Large intestine (tissue), 3 donors: ENCODE measurements at regions not wholly inside any gene's neighbourhood (a gene's known extent, or its start where the extent isn't known, plus 50 kb on each side); places are given as distances from the start of the nearest gene placed in this dataset.

Source experiments
- DNase-seq, 2 donors: peaks; one replicate each; pipeline versions ENCODE4 v3.0.0 to v3.0.0-alpha.2; 2013
- H3K27ac ChIP-seq: one replicate; pipeline ENCODE4 v1.5.1; 2013; ENCODE audit warnings: low read length
- H3K27me3 ChIP-seq: 2 replicates; pipeline ENCODE4 v1.6.1; 2013; ENCODE audit warnings: low read length; ENCODE audit not compliant: control insufficient read depth, insufficient read depth
- H3K36me3 ChIP-seq: 2 replicates; pipeline ENCODE4 v1.6.1; 2013; ENCODE audit warnings: low read length; ENCODE audit not compliant: control insufficient read depth, insufficient read depth
- H3K4me1 ChIP-seq: one replicate; pipeline ENCODE4 v1.6.1; 2013; ENCODE audit warnings: low read length; ENCODE audit not compliant: control insufficient read depth, insufficient read depth
- H3K4me3 ChIP-seq: one replicate; pipeline ENCODE4 v1.5.1; 2013; ENCODE audit warnings: low read length
- H3K9me3 ChIP-seq: one replicate; pipeline ENCODE4 v1.6.1; 2013; ENCODE audit warnings: mild to moderate bottlenecking, low read depth, low read length, moderate library complexity; ENCODE audit not compliant: control insufficient read depth
- WGBS: methylation state at CpG from one replicate; pipeline ENCODE4 v1.1.5; 2013; ENCODE audit warnings: low lambda C conversion rate; ENCODE audit not compliant: insufficient coverage; 5-methylcytosine and 5-hydroxymethylcytosine counted together

- no peaks in the 10 kb centered on the region for H3K9me3 ChIP-seq
- DNase-seq: no peak
- no CpG with 5 or more reads among the region's 21 CpGs for WGBS
- H3K27ac ChIP-seq: no peak overlapping the region
- H3K4me3 ChIP-seq: no peak overlapping the region
- no peaks in the 10 kb centered on the region for H3K4me1 ChIP-seq
- H3K36me3 ChIP-seq: no peaks in the 10 kb centered on the region
- H3K27me3 ChIP-seq: no peaks in the 10 kb centered on the region
These were observed 1318.1 kb downstream of the TBC1D22A start for GRCh38 chr22:48080316-48081165.

- Histone ChIP-seq H3K36me3 (no peaks in the 10 kb centered on the region), H3K27me3 (no peaks in the 10 kb centered on the region), H3K27ac (no peak overlapping the region), H3K4me1 (no peaks in the 10 kb centered on the region), H3K4me3 (no peak overlapping the region), H3K9me3 (no peaks in the 10 kb centered on the region)
- WGBS: no CpG with 5 or more reads among the region's 21 CpGs
- no peak for DNase-seq
These were observed 1317.2 kb downstream of the TBC1D22A start for GRCh38 chr22:48079505-48080290.

GRCh38 chr22:48078825-48079224, 1316.4 kb downstream of the TBC1D22A start:
- Histone ChIP-seq H3K27ac (no peak overlapping the region), H3K9me3 (no peaks in the 10 kb centered on the region), H3K4me3 (no peak overlapping the region), H3K27me3 (no peaks in the 10 kb centered on the region), H3K36me3 (no peaks in the 10 kb centered on the region), H3K4me1 (no peaks in the 10 kb centered on the region)
- no peak for DNase-seq
- WGBS: no CpG with 5 or more reads among the region's 5 CpGs

- Histone ChIP-seq H3K27me3 (no peaks in the 10 kb centered on the region), H3K4me1 (no peaks in the 10 kb centered on the region), H3K9me3 (no peaks in the 10 kb centered on the region), H3K27ac (no peak overlapping the region), H3K4me3 (no peak overlapping the region), H3K36me3 (no peaks in the 10 kb centered on the region)
- 60% methylated on average over 1 of the region's 6 CpGs for WGBS
- no peak for DNase-seq
These were observed 1315.2 kb downstream of the TBC1D22A start for GRCh38 chr22:48077699-48078098.

- DNase-seq: no peak
- H3K4me1 ChIP-seq: no peaks in the 10 kb centered on the region
- no CpG with 5 or more reads among the region's 10 CpGs for WGBS
These were observed 1313.6 kb downstream of the TBC1D22A start for GRCh38 chr22:48076008-48076407.

GRCh38 chr22:48075604-48076003, 1313.2 kb downstream of the TBC1D22A start:
- WGBS: no CpG with 5 or more reads among the region's 5 CpGs
- H3K4me3 ChIP-seq: no peak overlapping the region
- no peaks in the 10 kb centered on the region for H3K4me1 ChIP-seq
- DNase-seq: no peak
- no peaks in the 10 kb centered on the region for H3K36me3 ChIP-seq
- H3K27ac ChIP-seq: no peak overlapping the region
- H3K9me3 ChIP-seq: no peaks in the 10 kb centered on the region
- H3K27me3 ChIP-seq: no peaks in the 10 kb centered on the region

More at GRCh38 chr22:48076008-48076407, 1313.6 kb downstream of the TBC1D22A start:
- Histone ChIP-seq H3K27me3 (no peaks in the 10 kb centered on the region), H3K4me3 (no peak overlapping the region), H3K27ac (no peak overlapping the region), H3K36me3 (no peaks in the 10 kb centered on the region), H3K9me3 (no peaks in the 10 kb centered on the region)

- H3K9me3 ChIP-seq: no peaks in the 10 kb centered on the region
- H3K36me3 ChIP-seq: no peaks in the 10 kb centered on the region
- no peak for DNase-seq
- no peaks in the 10 kb centered on the region for H3K27me3 ChIP-seq
- no peaks in the 10 kb centered on the region for H3K4me1 ChIP-seq
- H3K4me3 ChIP-seq: no peak overlapping the region
- 64% methylated on average over 3 of the region's 6 CpGs for WGBS
- no peak overlapping the region for H3K27ac ChIP-seq
These were observed 1310.3 kb downstream of the TBC1D22A start for GRCh38 chr22:48072777-48073176.

- Histone ChIP-seq H3K4me3 (no peak overlapping the region), H3K27me3 (no peaks in the 10 kb centered on the region), H3K27ac (no peak overlapping the region), H3K4me1 (no peaks in the 10 kb centered on the region), H3K9me3 (no peaks in the 10 kb centered on the region), H3K36me3 (no peaks in the 10 kb centered on the region)
- WGBS: no CpG with 5 or more reads among the region's 7 CpGs
- no peak for DNase-seq
These were observed 1309.4 kb downstream of the TBC1D22A start for GRCh38 chr22:48071828-48072227.

GRCh38 chr22:48071305-48071704, 1308.9 kb downstream of the TBC1D22A start:
- no peaks in the 10 kb centered on the region for H3K9me3 ChIP-seq
- no peaks in the 10 kb centered on the region for H3K36me3 ChIP-seq
- 93% methylated on average over 4 of the region's 10 CpGs for WGBS
- DNase-seq: no peak
- H3K27me3 ChIP-seq: no peaks in the 10 kb centered on the region
- H3K27ac ChIP-seq: no peak overlapping the region
- H3K4me1 ChIP-seq: no peaks in the 10 kb centered on the region
- no peak overlapping the region for H3K4me3 ChIP-seq

GRCh38 chr22:48070760-48071159, 1308.3 kb downstream of the TBC1D22A start:
- H3K27ac ChIP-seq: no peak overlapping the region
- DNase-seq: no peak
- WGBS: no CpG with 5 or more reads among the region's 4 CpGs

More at GRCh38 chr22:48070760-48071159, 1308.3 kb downstream of the TBC1D22A start:
- Histone ChIP-seq H3K4me1 (no peaks in the 10 kb centered on the region), H3K27me3 (no peaks in the 10 kb centered on the region), H3K36me3 (no peaks in the 10 kb centered on the region), H3K4me3 (no peak overlapping the region), H3K9me3 (no peaks in the 10 kb centered on the region)
